ENCODE measurements at regions not wholly inside any gene's neighbourhood (a gene's known extent, or its start where the extent isn't known, plus 50 kb on each side); places are given as distances from the start of the nearest gene placed in this dataset.

- H3K27me3 Mint-ChIP-seq (ENCODE audit: insufficient read depth, low read depth, poor library complexity): peaks cover 3% of the 10 kb centered on the region
- H3K4me3 ChIP-seq: no peak overlapping the region
- H2AFZ ChIP-seq: no peak overlapping the region
- H3K27ac ChIP-seq (ENCODE audit: low read depth): no peak overlapping the region
- H3K36me3 Mint-ChIP-seq (ENCODE audit: low read depth): no peaks in the 10 kb centered on the region
- no peaks in the 10 kb centered on the region for H3K27me3 ChIP-seq (ENCODE audit: insufficient read depth)
- no peaks in the 10 kb centered on the region for H3K36me3 ChIP-seq (ENCODE audit: insufficient read depth)
- H3F3A ChIP-seq (replicated peaks; ENCODE audit: low read depth): no peaks in the 10 kb centered on the region
- no peaks in the 10 kb centered on the region for H3K79me2 ChIP-seq (replicated peaks; ENCODE audit: insufficient read depth)
- H3K27ac Mint-ChIP-seq: no peak overlapping the region
- peaks cover 12% of the 10 kb centered on the region; the same call in 2 of the 3 replicates for H3K4me1 Mint-ChIP-seq
- ATAC-seq: no peak
- H3K4me1 ChIP-seq (ENCODE audit: insufficient read depth): peaks cover 8% of the 10 kb centered on the region
- H3K9me2 ChIP-seq (ENCODE audit: insufficient read depth): no peaks in the 10 kb centered on the region
- H4K20me1 ChIP-seq (replicated peaks; ENCODE audit: insufficient read depth): no peaks in the 10 kb centered on the region
- no peak for DNase-seq (ENCODE audit: low spot score)
- H3K4me3 Mint-ChIP-seq: no peak overlapping the region
- TF ChIP-seq JUNB (IDR thresholded peaks at IDR 0.05; ENCODE audit: unreplicated experiment): no peak
- TF ChIP-seq ZNF331 (CRISPR knock-in tag; IDR thresholded peaks at IDR 0.05; ENCODE audit: low read depth): no peak
- no peak for TF ChIP-seq REST (IDR thresholded peaks at IDR 0.05; ENCODE audit: unreplicated experiment)
- no peak for TF ChIP-seq ETS1 (IDR thresholded peaks at IDR 0.05)
- TF ChIP-seq CREB1 (CRISPR knock-in tag; IDR thresholded peaks at IDR 0.05; ENCODE audit: low read depth): no peak
- H3K9me3 Mint-ChIP-seq: no peaks in the 10 kb centered on the region
- H3K4me2 ChIP-seq: no peak overlapping the region
These were observed 196.9 kb downstream of the BAMBI start for GRCh38 chr10:28874210-28874609.

GRCh38 chr10:28875549-28876081 lies 198.3 kb downstream of the BAMBI start:
- H3K27me3 ChIP-seq (ENCODE audit: insufficient read depth): no peaks in the 10 kb centered on the region
- no peaks in the 10 kb centered on the region for H3F3A ChIP-seq (replicated peaks; ENCODE audit: low read depth)
- H3K79me2 ChIP-seq (replicated peaks; ENCODE audit: insufficient read depth): no peaks in the 10 kb centered on the region
- no peaks in the 10 kb centered on the region for H3K36me3 ChIP-seq (ENCODE audit: insufficient read depth)
- ATAC-seq (peak; percentile 97), DNase-seq (ENCODE audit: low spot score) (peak; percentile 36)
- no peak for TF ChIP-seq ETS1 (IDR thresholded peaks at IDR 0.05)
- no peak for TF ChIP-seq EZH2 (IDR thresholded peaks at IDR 0.05; ENCODE audit: low read depth, unreplicated experiment)
- TF ChIP-seq, protein P1, sequence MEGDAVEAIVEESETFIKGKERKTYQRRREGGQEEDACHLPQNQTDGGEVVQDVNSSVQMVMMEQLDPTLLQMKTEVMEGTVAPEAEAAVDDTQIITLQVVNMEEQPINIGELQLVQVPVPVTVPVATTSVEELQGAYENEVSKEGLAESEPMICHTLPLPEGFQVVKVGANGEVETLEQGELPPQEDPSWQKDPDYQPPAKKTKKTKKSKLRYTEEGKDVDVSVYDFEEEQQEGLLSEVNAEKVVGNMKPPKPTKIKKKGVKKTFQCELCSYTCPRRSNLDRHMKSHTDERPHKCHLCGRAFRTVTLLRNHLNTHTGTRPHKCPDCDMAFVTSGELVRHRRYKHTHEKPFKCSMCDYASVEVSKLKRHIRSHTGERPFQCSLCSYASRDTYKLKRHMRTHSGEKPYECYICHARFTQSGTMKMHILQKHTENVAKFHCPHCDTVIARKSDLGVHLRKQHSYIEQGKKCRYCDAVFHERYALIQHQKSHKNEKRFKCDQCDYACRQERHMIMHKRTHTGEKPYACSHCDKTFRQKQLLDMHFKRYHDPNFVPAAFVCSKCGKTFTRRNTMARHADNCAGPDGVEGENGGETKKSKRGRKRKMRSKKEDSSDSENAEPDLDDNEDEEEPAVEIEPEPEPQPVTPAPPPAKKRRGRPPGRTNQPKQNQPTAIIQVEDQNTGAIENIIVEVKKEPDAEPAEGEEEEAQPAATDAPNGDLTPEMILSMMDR (conservative IDR thresholded peaks at IDR 0.05; ENCODE audit: low read depth in 2 of 2): 0 out of 4 replicates have a peak, but pooled peaks of 1 of the 2 experiments have one; percentile 6
- H3K27ac ChIP-seq (ENCODE audit: low read depth): no peak overlapping the region
- no peak overlapping the region for H3K4me2 ChIP-seq
- H3K9me3 Mint-ChIP-seq: no peaks in the 10 kb centered on the region
- H2AFZ ChIP-seq: peak overlapping the region; percentile 57; the same call in 1 of the 2 replicates
- H3K27me3 Mint-ChIP-seq (ENCODE audit: insufficient read depth, low read depth, poor library complexity): peaks cover 6% of the 10 kb centered on the region
- peaks cover 12% of the 10 kb centered on the region; the same call in 2 of the 3 replicates for H3K4me1 Mint-ChIP-seq
- no peaks in the 10 kb centered on the region for H4K20me1 ChIP-seq (replicated peaks; ENCODE audit: insufficient read depth)
- no peaks in the 10 kb centered on the region for H3K36me3 Mint-ChIP-seq (ENCODE audit: low read depth)
- peaks cover 8% of the 10 kb centered on the region for H3K4me1 ChIP-seq (ENCODE audit: insufficient read depth)
- no peaks in the 10 kb centered on the region for H3K9me2 ChIP-seq (ENCODE audit: insufficient read depth)
- H3K27ac Mint-ChIP-seq: no peak overlapping the region; the same call in 1 of the 2 replicates
- H3K4me3 Mint-ChIP-seq: peak overlapping the region; percentile 1; the same call in 2 of the 3 replicates
- no peak overlapping the region for H3K4me3 ChIP-seq

All from GM23338 (cell line).